ENCODE measurements at regions not wholly inside any gene's neighbourhood (a gene's known extent, or its start where the extent isn't known, plus 50 kb on each side); places are given as distances from the start of the nearest gene placed in this dataset.
A peak's percentile ranks its signal among the peaks of the same experiment; 100 is the strongest.

GRCh38 chr9:109912082-109912582, 132.1 kb downstream of the PALM2AKAP2 start:
- Histone ChIP-seq H3K27ac (ENCODE audit: low read depth, low read length, severe bottlenecking) (peak overlapping the region; percentile 26), H3K36me3 (ENCODE audit: control insufficient read depth, insufficient read depth, low read length) (peaks cover 7% of the 10 kb centered on the region), H3K4me3 (ENCODE audit: extremely low read depth, insufficient read depth, low read length, poor library complexity, severe bottlenecking) (no peak overlapping the region), H3K4me1 (ENCODE audit: control insufficient read depth, insufficient read depth, low read length, poor library complexity, severe bottlenecking) (peaks cover 22% of the 10 kb centered on the region), H3K9me3 (ENCODE audit: control insufficient read depth, low read length) (no peaks in the 10 kb centered on the region)
- WGBS, 2 experiments (ENCODE audit: insufficient coverage in 2 of 2), result 57 to 65% methylated on average over 1 to 2 of the region's 4 CpGs

GRCh38 chr9:109912726-109913460, 132.9 kb downstream of the PALM2AKAP2 start:
- H3K36me3 ChIP-seq (ENCODE audit: control insufficient read depth, insufficient read depth, low read length), result peaks cover 1% of the 10 kb centered on the region
- no peaks in the 10 kb centered on the region for H3K9me3 ChIP-seq (ENCODE audit: control insufficient read depth, low read length)
- no peak overlapping the region for H3K4me3 ChIP-seq (ENCODE audit: extremely low read depth, insufficient read depth, low read length, poor library complexity, severe bottlenecking)
- WGBS, 2 experiments (ENCODE audit: insufficient coverage in 2 of 2), result 93 to 96% methylated on average over 3 to 7 of the region's 7 CpGs
- peaks cover 22% of the 10 kb centered on the region for H3K4me1 ChIP-seq (ENCODE audit: control insufficient read depth, insufficient read depth, low read length, poor library complexity, severe bottlenecking)
- H3K27ac ChIP-seq (ENCODE audit: low read depth, low read length, severe bottlenecking), result no peak overlapping the region

- Histone ChIP-seq H3K27ac (ENCODE audit: low read depth, low read length, severe bottlenecking) (no peak overlapping the region), H3K36me3 (ENCODE audit: control insufficient read depth, insufficient read depth, low read length) (no peaks in the 10 kb centered on the region), H3K9me3 (ENCODE audit: control insufficient read depth, low read length) (no peaks in the 10 kb centered on the region), H3K4me3 (ENCODE audit: extremely low read depth, insufficient read depth, low read length, poor library complexity, severe bottlenecking) (no peak overlapping the region), H3K4me1 (ENCODE audit: control insufficient read depth, insufficient read depth, low read length, poor library complexity, severe bottlenecking) (peaks cover 22% of the 10 kb centered on the region)
- WGBS, 2 experiments (ENCODE audit: insufficient coverage in 2 of 2), result 100% methylated on average over 1 of the region's 2 CpGs; no CpG with 5 or more reads in 1 of the 2 experiments
Observed at GRCh38 chr9:109913461-109913810, 133.4 kb downstream of the PALM2AKAP2 start.

- no peak overlapping the region for H3K27ac ChIP-seq (ENCODE audit: low read depth, low read length, severe bottlenecking)
- peaks cover 22% of the 10 kb centered on the region for H3K4me1 ChIP-seq (ENCODE audit: control insufficient read depth, insufficient read depth, low read length, poor library complexity, severe bottlenecking)
- no peak overlapping the region for H3K4me3 ChIP-seq (ENCODE audit: extremely low read depth, insufficient read depth, low read length, poor library complexity, severe bottlenecking)
- no peaks in the 10 kb centered on the region for H3K9me3 ChIP-seq (ENCODE audit: control insufficient read depth, low read length)
- 94 to 100% methylated on average over 1 to 3 of the region's 4 CpGs for WGBS, 2 experiments (ENCODE audit: insufficient coverage in 2 of 2)
- no peaks in the 10 kb centered on the region for H3K36me3 ChIP-seq (ENCODE audit: control insufficient read depth, insufficient read depth, low read length)
Observed at GRCh38 chr9:109914280-109915027, 134.5 kb downstream of the PALM2AKAP2 start.

GRCh38 chr9:109916316-109916715, 136.3 kb downstream of the PALM2AKAP2 start:
- H3K36me3 ChIP-seq (ENCODE audit: control insufficient read depth, insufficient read depth, low read length), result no peaks in the 10 kb centered on the region
- no peaks in the 10 kb centered on the region for H3K9me3 ChIP-seq (ENCODE audit: control insufficient read depth, low read length)
- H3K27ac ChIP-seq (ENCODE audit: low read depth, low read length, severe bottlenecking), result no peak overlapping the region
- 91 to 96% methylated on average over 6 of the region's 6 CpGs for WGBS, 2 experiments (ENCODE audit: insufficient coverage in 2 of 2)
- H3K4me1 ChIP-seq (ENCODE audit: control insufficient read depth, insufficient read depth, low read length, poor library complexity, severe bottlenecking), result peaks cover 13% of the 10 kb centered on the region
- H3K4me3 ChIP-seq (ENCODE audit: extremely low read depth, insufficient read depth, low read length, poor library complexity, severe bottlenecking), result no peak overlapping the region

- Histone ChIP-seq H3K9me3 (ENCODE audit: control insufficient read depth, low read length) (no peaks in the 10 kb centered on the region), H3K4me3 (ENCODE audit: extremely low read depth, insufficient read depth, low read length, poor library complexity, severe bottlenecking) (no peak overlapping the region), H3K36me3 (ENCODE audit: control insufficient read depth, insufficient read depth, low read length) (peaks cover 2% of the 10 kb centered on the region), H3K4me1 (ENCODE audit: control insufficient read depth, insufficient read depth, low read length, poor library complexity, severe bottlenecking) (no peaks in the 10 kb centered on the region), H3K27ac (ENCODE audit: low read depth, low read length, severe bottlenecking) (no peak overlapping the region)
- 88 to 90% methylated on average over 11 of the region's 11 CpGs for WGBS, 2 experiments (ENCODE audit: insufficient coverage in 2 of 2)
Observed at GRCh38 chr9:109918339-109919163, 138.6 kb downstream of the PALM2AKAP2 start.

- Histone ChIP-seq H3K4me3 (ENCODE audit: extremely low read depth, insufficient read depth, low read length, poor library complexity, severe bottlenecking) (no peak overlapping the region), H3K9me3 (ENCODE audit: control insufficient read depth, low read length) (no peaks in the 10 kb centered on the region)
- WGBS, 2 experiments (ENCODE audit: insufficient coverage in 2 of 2), result 100% methylated on average over 1 of the region's 2 CpGs
Observed at GRCh38 chr9:109919736-109920408, 139.9 kb downstream of the PALM2AKAP2 start.

GRCh38 chr9:109922617-109923470, 142.8 kb downstream of the PALM2AKAP2 start:
- peaks cover 36% of the 10 kb centered on the region for H3K36me3 ChIP-seq (ENCODE audit: control insufficient read depth, insufficient read depth, low read length)
- H3K27ac ChIP-seq (ENCODE audit: low read depth, low read length, severe bottlenecking), result no peak overlapping the region
- H3K4me1 ChIP-seq (ENCODE audit: control insufficient read depth, insufficient read depth, low read length, poor library complexity, severe bottlenecking), result no peaks in the 10 kb centered on the region
- no peaks in the 10 kb centered on the region for H3K9me3 ChIP-seq (ENCODE audit: control insufficient read depth, low read length)
- no CpG with 5 or more reads among the region's 2 CpGs for WGBS, 2 experiments (ENCODE audit: insufficient coverage in 2 of 2)
- H3K4me3 ChIP-seq (ENCODE audit: extremely low read depth, insufficient read depth, low read length, poor library complexity, severe bottlenecking), result no peak overlapping the region

More at GRCh38 chr9:109919736-109920408, 139.9 kb downstream of the PALM2AKAP2 start:
- no peak overlapping the region for H3K27ac ChIP-seq (ENCODE audit: low read depth, low read length, severe bottlenecking)
- H3K36me3 ChIP-seq (ENCODE audit: control insufficient read depth, insufficient read depth, low read length), result peaks cover 12% of the 10 kb centered on the region
- no peaks in the 10 kb centered on the region for H3K4me1 ChIP-seq (ENCODE audit: control insufficient read depth, insufficient read depth, low read length, poor library complexity, severe bottlenecking)

GRCh38 chr9:109923471-109923760, 143.4 kb downstream of the PALM2AKAP2 start:
- Histone ChIP-seq H3K9me3 (ENCODE audit: control insufficient read depth, low read length) (no peaks in the 10 kb centered on the region), H3K27ac (ENCODE audit: low read depth, low read length, severe bottlenecking) (no peak overlapping the region), H3K4me3 (ENCODE audit: extremely low read depth, insufficient read depth, low read length, poor library complexity, severe bottlenecking) (no peak overlapping the region), H3K4me1 (ENCODE audit: control insufficient read depth, insufficient read depth, low read length, poor library complexity, severe bottlenecking) (no peaks in the 10 kb centered on the region), H3K36me3 (ENCODE audit: control insufficient read depth, insufficient read depth, low read length) (peaks cover 41% of the 10 kb centered on the region)
- WGBS, 2 experiments (ENCODE audit: insufficient coverage in 2 of 2), result 85 to 86% methylated on average over 5 of the region's 5 CpGs
